ENCODE measurements at regions not wholly inside any gene's neighbourhood (a gene's known extent, or its start where the extent isn't known, plus 50 kb on each side); places are given as distances from the start of the nearest gene placed in this dataset.

DNA sequence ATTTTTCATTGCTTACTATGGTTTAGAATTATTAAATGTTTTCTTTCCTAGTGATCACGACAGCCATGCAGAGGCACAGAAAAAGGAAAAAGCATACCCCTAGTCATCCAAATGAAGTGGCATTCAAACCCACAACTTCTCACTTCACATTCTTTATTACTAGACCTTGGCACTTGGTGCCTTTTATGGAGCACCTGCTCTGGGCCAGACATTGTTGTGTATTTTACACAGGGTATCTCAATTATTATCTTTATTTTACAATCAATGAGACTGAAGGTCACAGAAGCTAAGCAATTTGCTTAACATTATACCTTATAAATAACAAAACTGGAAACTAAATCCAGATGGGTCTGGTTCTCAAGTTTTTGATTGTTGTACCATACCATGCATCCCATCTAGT, 235.3 kb downstream of the LRATD1 start:
- no peak overlapping the region for H3K4me2 ChIP-seq (replicated peaks; ENCODE audit: extremely low read depth, low read length, poor library complexity, severe bottlenecking)
- H3K27me3 ChIP-seq (ENCODE audit: control insufficient read depth in 2 of 2, insufficient read depth in 2 of 2, low read length in 2 of 2) = no peaks in the 10 kb centered on the region
- H3K9ac ChIP-seq (ENCODE audit: insufficient read depth, low read length, poor library complexity, severe bottlenecking) = no peak overlapping the region
- no peaks in the 10 kb centered on the region for H3K36me3 ChIP-seq (replicated peaks in 1 of 2; ENCODE audit: control insufficient read depth in 1 of 2, insufficient read depth in 2 of 2, low read length in 2 of 2)
- H3K4me1 Mint-ChIP-seq = no peaks in the 10 kb centered on the region
- H3K27ac Mint-ChIP-seq = no peak overlapping the region
- H3K79me2 ChIP-seq (ENCODE audit: insufficient read depth, low read length) = no peaks in the 10 kb centered on the region
- H4K20me1 ChIP-seq (ENCODE audit: insufficient read depth, low read length) = no peaks in the 10 kb centered on the region
- H2AFZ ChIP-seq (ENCODE audit: insufficient read depth, low read depth, low read length, poor library complexity, severe bottlenecking) = no peak overlapping the region
- no peak overlapping the region for H3K4me3 Mint-ChIP-seq
- no peak overlapping the region for H3K27ac ChIP-seq (ENCODE audit: low read depth in 1 of 2, low read length in 2 of 2)
- TF ChIP-seq, protein P1, sequence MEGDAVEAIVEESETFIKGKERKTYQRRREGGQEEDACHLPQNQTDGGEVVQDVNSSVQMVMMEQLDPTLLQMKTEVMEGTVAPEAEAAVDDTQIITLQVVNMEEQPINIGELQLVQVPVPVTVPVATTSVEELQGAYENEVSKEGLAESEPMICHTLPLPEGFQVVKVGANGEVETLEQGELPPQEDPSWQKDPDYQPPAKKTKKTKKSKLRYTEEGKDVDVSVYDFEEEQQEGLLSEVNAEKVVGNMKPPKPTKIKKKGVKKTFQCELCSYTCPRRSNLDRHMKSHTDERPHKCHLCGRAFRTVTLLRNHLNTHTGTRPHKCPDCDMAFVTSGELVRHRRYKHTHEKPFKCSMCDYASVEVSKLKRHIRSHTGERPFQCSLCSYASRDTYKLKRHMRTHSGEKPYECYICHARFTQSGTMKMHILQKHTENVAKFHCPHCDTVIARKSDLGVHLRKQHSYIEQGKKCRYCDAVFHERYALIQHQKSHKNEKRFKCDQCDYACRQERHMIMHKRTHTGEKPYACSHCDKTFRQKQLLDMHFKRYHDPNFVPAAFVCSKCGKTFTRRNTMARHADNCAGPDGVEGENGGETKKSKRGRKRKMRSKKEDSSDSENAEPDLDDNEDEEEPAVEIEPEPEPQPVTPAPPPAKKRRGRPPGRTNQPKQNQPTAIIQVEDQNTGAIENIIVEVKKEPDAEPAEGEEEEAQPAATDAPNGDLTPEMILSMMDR (IDR thresholded peaks at IDR 0.05) = no peak
- no peaks in the 10 kb centered on the region for H3K36me3 Mint-ChIP-seq
- no peak overlapping the region for H3K4me3 ChIP-seq (replicated peaks in 1 of 3; ENCODE audit: low read depth in 2 of 3, low read length in 3 of 3)
- WGBS (ENCODE audit: insufficient coverage) = no CpG with 5 or more reads among the region's 1 CpG
- peaks cover 4 to 10% (median 9%) of the 10 kb centered on the region in 7 donors for H3K9me3 Mint-ChIP-seq
- H3K4me1 ChIP-seq (ENCODE audit: control insufficient read depth in 1 of 2, insufficient read depth in 2 of 2, low read length in 2 of 2) = no peaks in the 10 kb centered on the region
- H3K9me3 ChIP-seq (replicated peaks in 1 of 2; ENCODE audit: control insufficient read depth in 1 of 2, insufficient read depth in 1 of 2, low read length in 2 of 2) = peaks cover 5 to 17% of the 10 kb centered on the region in 2 donors
- DNase-seq = no peak
- intact Hi-C loops (cut with micrococcal nuclease) = no loop called here
- H3K27me3 Mint-ChIP-seq (ENCODE audit: low read depth in 3 of 3) = no peaks in the 10 kb centered on the region

DNA sequence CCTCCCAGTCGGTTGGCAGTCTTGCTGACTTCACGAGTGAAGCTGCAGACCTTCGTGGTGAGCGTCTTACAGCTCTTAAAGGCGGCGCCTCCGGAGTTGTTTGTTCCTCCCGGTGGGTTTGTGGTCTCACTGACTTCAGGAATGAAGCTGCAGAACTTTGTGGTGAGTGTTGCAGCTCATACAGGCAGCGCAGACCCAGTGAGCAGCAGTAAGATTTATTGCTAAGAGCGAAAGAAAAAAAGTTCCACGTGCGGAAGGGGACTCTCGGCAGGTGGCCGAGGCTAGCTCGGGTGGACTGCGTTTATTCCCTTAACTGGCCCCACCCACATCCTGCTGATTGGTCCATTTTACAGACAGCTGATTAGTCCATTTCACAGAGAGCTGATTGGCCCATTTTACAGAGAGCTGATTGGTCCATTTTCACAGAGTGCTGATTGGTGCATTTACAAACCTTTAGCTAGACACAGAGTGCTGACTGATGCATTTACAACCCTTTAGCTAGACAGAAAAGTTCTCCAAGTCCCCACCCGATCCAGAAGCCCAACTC, 240.3 kb downstream of the LRATD1 start:
- TF ChIP-seq, protein P1 (IDR thresholded peaks at IDR 0.05) = no peak
- Mint-ChIP-seq H3K9me3 (peaks cover 2 to 15% (median 7%) of the 10 kb centered on the region in 7 donors), H3K27me3 (ENCODE audit: low read depth in 3 of 3) (no peaks in the 10 kb centered on the region), H3K4me3 (peak overlapping the region in 1 of 2 donors; percentile 63), H3K27ac (no peak overlapping the region), H3K36me3 (no peaks in the 10 kb centered on the region), H3K4me1 (no peaks in the 10 kb centered on the region)
- H3K79me2 ChIP-seq (ENCODE audit: insufficient read depth, low read length) = no peaks in the 10 kb centered on the region
- no peaks in the 10 kb centered on the region for H3K36me3 ChIP-seq (replicated peaks in 1 of 2; ENCODE audit: control insufficient read depth in 1 of 2, insufficient read depth in 2 of 2, low read length in 2 of 2)
- no peak for DNase-seq
- no peak overlapping the region for H3K27ac ChIP-seq (ENCODE audit: low read depth in 1 of 2, low read length in 2 of 2)
- intact Hi-C loops (cut with micrococcal nuclease) = no loop called here
- H4K20me1 ChIP-seq (ENCODE audit: insufficient read depth, low read length) = no peaks in the 10 kb centered on the region
- H3K9ac ChIP-seq (ENCODE audit: insufficient read depth, low read length, poor library complexity, severe bottlenecking) = no peak overlapping the region
- no peak overlapping the region for H3K4me2 ChIP-seq (replicated peaks; ENCODE audit: extremely low read depth, low read length, poor library complexity, severe bottlenecking)
- no peaks in the 10 kb centered on the region for H3K27me3 ChIP-seq (ENCODE audit: control insufficient read depth in 2 of 2, insufficient read depth in 2 of 2, low read length in 2 of 2)
- peaks cover 11 to 17% of the 10 kb centered on the region in 2 donors for H3K9me3 ChIP-seq (replicated peaks in 1 of 2; ENCODE audit: control insufficient read depth in 1 of 2, insufficient read depth in 1 of 2, low read length in 2 of 2)
- H3K4me3 ChIP-seq (replicated peaks in 1 of 3; ENCODE audit: low read depth in 2 of 3, low read length in 3 of 3) = no peak overlapping the region
- H3K4me1 ChIP-seq (ENCODE audit: control insufficient read depth in 1 of 2, insufficient read depth in 2 of 2, low read length in 2 of 2) = no peaks in the 10 kb centered on the region
- H2AFZ ChIP-seq (ENCODE audit: insufficient read depth, low read depth, low read length, poor library complexity, severe bottlenecking) = no peak overlapping the region
- 82% methylated on average over 15 of the region's 17 CpGs for WGBS (ENCODE audit: insufficient coverage)
